Chondrocyte (in vitro differentiated cells): ENCODE measurements at regions not wholly inside any gene's neighbourhood (a gene's known extent, or its start where the extent isn't known, plus 50 kb on each side); places are given as distances from the start of the nearest gene placed in this dataset.

Experiments
- DNase-seq: peaks from one replicate; pipeline ENCODE4 v3.0.0; 2021; ENCODE audit warnings: mixed read lengths, low spot score
- H3K27ac Mint-ChIP-seq: one replicate; pipeline ENCODE4 v1.8.0; 2021; ENCODE audit warnings: mild to moderate bottlenecking, moderate library complexity, mixed read lengths; ENCODE audit not compliant: unreplicated experiment
- H3K27me3 Mint-ChIP-seq: 2 replicates; pipeline ENCODE4 v1.8.0; 2021; ENCODE audit warnings: low read depth, mixed read lengths
- H3K36me3 Mint-ChIP-seq: 2 replicates; pipeline ENCODE4 v1.8.0; 2021; ENCODE audit warnings: low read depth, mixed read lengths
- H3K4me1 Mint-ChIP-seq: 2 replicates; pipeline ENCODE4 v1.8.0; 2021; ENCODE audit warnings: low read depth, mild to moderate bottlenecking, mixed read lengths
- H3K4me3 Mint-ChIP-seq: one replicate; pipeline ENCODE4 v1.8.0; 2021; ENCODE audit warnings: mild to moderate bottlenecking, moderate library complexity, mixed read lengths; ENCODE audit not compliant: unreplicated experiment
- H3K9me3 Mint-ChIP-seq: 2 replicates; pipeline ENCODE4 v1.8.0; 2021; ENCODE audit warnings: low read depth, mixed read lengths
- TF ChIP-seq, protein P1 (sequence below): fragments of 200-600 bp; sonication (generic); IDR thresholded peaks from 2 replicates; pipeline ENCODE4 v1.5.0; 2021; ENCODE audit warnings: antibody characterized with exemption, mild to moderate bottlenecking, moderate library complexity

DNA sequence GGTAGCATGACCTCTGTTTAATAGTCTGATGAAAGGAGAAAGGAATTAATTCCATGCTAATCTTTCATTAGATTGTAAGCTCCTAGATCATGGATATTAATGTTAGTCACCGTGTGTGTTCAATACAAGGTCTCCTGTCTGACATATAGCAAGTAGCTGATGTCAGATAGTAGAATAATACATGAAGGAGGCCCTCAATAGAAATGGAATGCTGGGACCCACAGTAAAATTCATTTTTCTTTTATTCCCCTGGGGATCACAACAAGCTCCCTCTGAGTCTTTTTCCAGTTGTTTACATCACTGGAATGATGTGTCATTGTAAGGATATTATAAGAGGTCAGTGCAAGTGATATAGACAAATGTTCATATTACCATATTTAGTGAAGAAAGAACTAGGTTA lies 240.3 kb upstream of the TRPC7 start:
- H3K4me3 Mint-ChIP-seq, result no peak overlapping the region
- H3K9me3 Mint-ChIP-seq, result peaks cover 34% of the 10 kb centered on the region
- no peaks in the 10 kb centered on the region for H3K4me1 Mint-ChIP-seq
- H3K36me3 Mint-ChIP-seq, result no peaks in the 10 kb centered on the region
- TF ChIP-seq, protein P1, sequence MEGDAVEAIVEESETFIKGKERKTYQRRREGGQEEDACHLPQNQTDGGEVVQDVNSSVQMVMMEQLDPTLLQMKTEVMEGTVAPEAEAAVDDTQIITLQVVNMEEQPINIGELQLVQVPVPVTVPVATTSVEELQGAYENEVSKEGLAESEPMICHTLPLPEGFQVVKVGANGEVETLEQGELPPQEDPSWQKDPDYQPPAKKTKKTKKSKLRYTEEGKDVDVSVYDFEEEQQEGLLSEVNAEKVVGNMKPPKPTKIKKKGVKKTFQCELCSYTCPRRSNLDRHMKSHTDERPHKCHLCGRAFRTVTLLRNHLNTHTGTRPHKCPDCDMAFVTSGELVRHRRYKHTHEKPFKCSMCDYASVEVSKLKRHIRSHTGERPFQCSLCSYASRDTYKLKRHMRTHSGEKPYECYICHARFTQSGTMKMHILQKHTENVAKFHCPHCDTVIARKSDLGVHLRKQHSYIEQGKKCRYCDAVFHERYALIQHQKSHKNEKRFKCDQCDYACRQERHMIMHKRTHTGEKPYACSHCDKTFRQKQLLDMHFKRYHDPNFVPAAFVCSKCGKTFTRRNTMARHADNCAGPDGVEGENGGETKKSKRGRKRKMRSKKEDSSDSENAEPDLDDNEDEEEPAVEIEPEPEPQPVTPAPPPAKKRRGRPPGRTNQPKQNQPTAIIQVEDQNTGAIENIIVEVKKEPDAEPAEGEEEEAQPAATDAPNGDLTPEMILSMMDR, result no peak
- H3K27me3 Mint-ChIP-seq, result peaks cover 9% of the 10 kb centered on the region
- no peak overlapping the region for H3K27ac Mint-ChIP-seq
- no peak for DNase-seq

DNA sequence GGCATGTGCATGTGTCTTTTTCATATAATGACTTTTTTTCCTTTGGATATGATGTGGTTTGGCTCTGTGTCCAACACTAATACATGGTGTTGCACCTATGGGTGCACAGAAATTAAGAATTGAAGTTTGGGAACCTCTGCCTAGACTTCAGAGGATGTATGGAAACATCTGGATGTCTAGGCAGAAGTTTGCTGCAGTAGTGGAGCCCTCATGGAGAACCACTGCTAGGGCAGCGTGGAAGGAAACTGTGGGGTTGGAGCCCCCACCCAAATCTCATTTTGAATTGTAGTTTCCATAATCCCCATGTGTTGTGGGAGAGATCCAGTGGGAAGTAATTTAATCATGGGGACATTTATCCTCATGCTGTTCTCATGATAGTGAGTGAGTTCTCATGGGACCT lies 235.0 kb upstream of the TRPC7 start:
- Mint-ChIP-seq H3K9me3 (peaks cover 36% of the 10 kb centered on the region), H3K36me3 (no peaks in the 10 kb centered on the region), H3K27ac (no peak overlapping the region), H3K4me3 (no peak overlapping the region), H3K27me3 (peaks cover 8% of the 10 kb centered on the region), H3K4me1 (no peaks in the 10 kb centered on the region)
- no peak for DNase-seq
- TF ChIP-seq, protein P1, result no peak

DNA sequence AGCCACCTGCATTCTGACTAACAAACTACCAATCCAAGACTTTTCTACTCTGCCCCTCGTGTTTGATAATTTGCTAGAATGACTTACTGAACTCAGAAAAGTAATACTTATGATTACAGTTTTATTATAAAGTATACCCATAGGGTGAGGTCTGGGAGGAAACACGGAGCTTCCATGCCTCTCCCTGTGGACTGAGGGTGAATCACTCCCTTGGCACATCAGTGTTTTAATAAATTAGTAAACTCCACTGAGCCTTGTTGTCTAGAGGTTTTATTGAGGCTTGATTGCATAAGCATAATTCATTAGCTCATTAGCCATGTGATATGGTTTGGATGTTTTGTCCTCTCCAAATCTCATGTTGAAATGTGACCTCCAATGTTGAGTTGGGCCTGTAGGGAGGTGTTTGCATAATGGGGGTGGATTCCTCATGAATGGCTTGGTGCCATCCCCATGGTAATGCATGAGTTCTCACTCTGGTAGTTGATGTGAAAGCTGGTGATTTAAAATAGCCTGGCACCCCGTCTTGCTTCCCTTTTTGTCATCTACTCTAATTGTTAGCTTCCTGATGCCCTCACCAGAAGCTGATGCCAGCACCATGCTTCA lies 233.6 kb upstream of the TRPC7 start:
- Mint-ChIP-seq H3K4me3 (no peak overlapping the region), H3K9me3 (peaks cover 32% of the 10 kb centered on the region), H3K27ac (no peak overlapping the region), H3K4me1 (no peaks in the 10 kb centered on the region), H3K36me3 (no peaks in the 10 kb centered on the region), H3K27me3 (peaks cover 7% of the 10 kb centered on the region)
- TF ChIP-seq, protein P1, result no peak
- DNase-seq, result no peak

DNA sequence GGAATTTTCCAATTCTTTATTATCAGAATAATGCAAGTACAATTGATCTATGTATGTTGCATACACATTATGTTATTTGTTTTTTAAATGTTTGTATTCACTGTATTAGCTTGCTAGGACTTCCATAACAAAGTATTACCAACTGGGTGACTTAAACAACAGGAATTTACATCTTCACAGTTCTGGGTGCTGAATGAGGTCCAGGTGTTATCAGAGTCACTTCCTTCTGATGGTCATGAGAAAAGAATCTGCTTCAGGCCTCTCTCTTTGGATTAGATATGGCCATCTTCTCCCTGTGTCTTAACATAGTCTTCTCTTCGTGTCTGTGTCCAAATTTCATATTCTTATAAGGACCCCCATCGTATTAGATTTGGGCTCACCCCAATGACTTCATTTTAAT lies 229.1 kb upstream of the TRPC7 start:
- H3K36me3 Mint-ChIP-seq, result no peaks in the 10 kb centered on the region
- no peak for DNase-seq
- H3K9me3 Mint-ChIP-seq, result peaks cover 7% of the 10 kb centered on the region
- TF ChIP-seq, protein P1, result no peak
- H3K4me3 Mint-ChIP-seq, result no peak overlapping the region
- no peak overlapping the region for H3K27ac Mint-ChIP-seq
- peaks cover 5% of the 10 kb centered on the region for H3K27me3 Mint-ChIP-seq
- no peaks in the 10 kb centered on the region for H3K4me1 Mint-ChIP-seq

DNA sequence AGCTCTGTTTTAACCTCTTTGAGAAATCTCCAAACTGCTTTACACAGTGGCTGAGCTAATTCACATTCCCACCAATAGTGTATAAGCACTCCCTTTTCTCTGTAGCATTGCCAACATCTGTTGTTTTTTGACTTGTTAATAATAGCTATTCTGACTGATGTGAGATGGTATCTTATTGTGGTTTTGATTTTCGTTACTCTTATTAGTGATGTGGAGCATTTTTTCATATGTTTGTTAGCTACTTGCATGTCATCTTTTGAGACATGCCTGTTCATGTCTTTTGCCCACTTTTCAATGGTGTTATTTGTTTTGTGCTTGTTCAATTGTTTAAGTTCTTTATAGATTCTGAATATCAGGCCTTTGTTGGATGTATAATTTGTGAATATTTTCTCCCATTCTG lies 225.2 kb upstream of the TRPC7 start:
- Mint-ChIP-seq H3K27ac (no peak overlapping the region), H3K4me3 (no peak overlapping the region), H3K36me3 (no peaks in the 10 kb centered on the region), H3K4me1 (no peaks in the 10 kb centered on the region), H3K9me3 (peaks cover 4% of the 10 kb centered on the region), H3K27me3 (peaks cover 10% of the 10 kb centered on the region)
- TF ChIP-seq, protein P1, result no peak
- no peak for DNase-seq
